ENCODE measurements at regions not wholly inside any gene's neighbourhood (a gene's known extent, or its start where the extent isn't known, plus 50 kb on each side); places are given as distances from the start of the nearest gene placed in this dataset.

DNA sequence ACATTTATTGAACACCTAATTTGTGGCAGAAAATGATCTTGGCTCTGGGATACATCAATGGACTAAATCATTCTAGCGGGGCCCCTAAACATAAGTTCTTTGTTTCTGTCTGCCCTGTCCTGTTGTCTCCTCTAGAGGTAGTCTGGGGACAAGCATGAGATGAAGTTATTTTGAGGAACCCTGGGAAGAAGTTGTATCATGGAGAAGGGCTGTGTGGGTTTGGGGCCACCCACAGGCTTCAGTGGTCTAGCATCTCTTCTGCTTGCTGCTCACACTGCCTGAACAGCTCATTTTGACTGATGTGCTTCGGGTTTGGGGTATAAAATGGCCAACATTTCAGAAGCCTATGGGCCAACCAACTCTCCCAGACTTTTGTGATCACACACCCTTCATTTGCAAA, 50.3 kb upstream of the OSBPL11 start:
- no peak for TF ChIP-seq CTCF (IDR thresholded peaks at IDR 0.05; ENCODE audit: low read depth, low read length, missing control alignments)
- in situ Hi-C loops (cut with HindIII; ENCODE audit: low sequenced_read_pairs) = no loop called here
- no peak overlapping the region for H3K4me3 ChIP-seq (ENCODE audit: low read depth, low read length)
- no peak for DNase-seq (ENCODE audit: low read depth)

DNA sequence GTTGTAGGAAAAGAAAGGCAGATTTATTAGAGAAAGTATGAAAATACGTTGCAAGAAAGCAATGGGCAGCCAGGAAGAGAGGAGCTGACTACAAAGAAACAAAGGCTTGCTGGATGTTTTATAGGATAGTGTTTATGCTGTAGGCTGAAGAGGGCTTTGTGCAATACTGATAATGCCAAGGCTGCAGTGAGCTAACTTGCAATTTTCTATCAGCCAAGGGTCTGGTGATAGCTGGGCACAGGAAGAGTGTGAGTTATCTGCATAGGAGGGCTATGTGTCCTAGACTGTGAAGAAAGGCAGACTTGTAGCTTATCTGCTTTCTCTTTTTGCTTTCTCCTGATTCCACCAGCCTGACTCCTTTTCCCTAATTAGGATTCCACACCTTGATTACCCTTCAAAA, 51.3 kb upstream of the OSBPL11 start:
- in situ Hi-C loops (cut with HindIII; ENCODE audit: low sequenced_read_pairs) = no loop called here
- no peak overlapping the region for H3K4me3 ChIP-seq (ENCODE audit: low read depth, low read length)
- no peak for DNase-seq (ENCODE audit: low read depth)

GRCh38 chr3:125647318-125648014, 52.2 kb upstream of the OSBPL11 start:
- in situ Hi-C loops (cut with HindIII; ENCODE audit: low sequenced_read_pairs) = no loop called here
- no peak for DNase-seq (ENCODE audit: low read depth)
- H3K4me3 ChIP-seq (ENCODE audit: low read depth, low read length) = no peak overlapping the region
- TF ChIP-seq CTCF (IDR thresholded peaks at IDR 0.05; ENCODE audit: low read depth, low read length, missing control alignments) = no peak

More for the DNA sequence above, 51.3 kb upstream of the OSBPL11 start:
- TF ChIP-seq CTCF (IDR thresholded peaks at IDR 0.05; ENCODE audit: low read depth, low read length, missing control alignments) = no peak

DNA sequence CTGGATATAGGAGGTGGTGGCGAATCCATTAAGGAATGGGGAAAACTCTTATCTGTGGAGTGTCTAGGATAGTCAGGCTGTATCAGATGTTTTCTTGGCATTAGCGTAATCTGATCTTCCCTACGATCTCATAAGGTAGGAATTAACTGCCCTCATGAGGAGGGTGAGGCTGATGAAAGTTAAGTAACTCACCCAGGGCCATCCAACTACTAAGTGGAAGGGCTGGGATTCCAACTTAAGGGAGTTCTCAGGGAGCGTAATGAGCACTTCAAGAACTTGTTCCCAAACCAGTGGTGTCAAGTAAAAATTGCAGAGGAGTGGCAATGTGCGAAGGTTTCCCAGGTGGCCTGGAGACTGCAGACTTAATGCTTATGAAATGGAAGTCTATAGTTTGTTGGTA, 55.9 kb upstream of the OSBPL11 start:
- no peak for DNase-seq (ENCODE audit: low read depth)
- in situ Hi-C loops (cut with HindIII; ENCODE audit: low sequenced_read_pairs) = no loop called here
- no peak overlapping the region for H3K4me3 ChIP-seq (ENCODE audit: low read depth, low read length)
- no peak for TF ChIP-seq CTCF (IDR thresholded peaks at IDR 0.05; ENCODE audit: low read depth, low read length, missing control alignments)

DNA sequence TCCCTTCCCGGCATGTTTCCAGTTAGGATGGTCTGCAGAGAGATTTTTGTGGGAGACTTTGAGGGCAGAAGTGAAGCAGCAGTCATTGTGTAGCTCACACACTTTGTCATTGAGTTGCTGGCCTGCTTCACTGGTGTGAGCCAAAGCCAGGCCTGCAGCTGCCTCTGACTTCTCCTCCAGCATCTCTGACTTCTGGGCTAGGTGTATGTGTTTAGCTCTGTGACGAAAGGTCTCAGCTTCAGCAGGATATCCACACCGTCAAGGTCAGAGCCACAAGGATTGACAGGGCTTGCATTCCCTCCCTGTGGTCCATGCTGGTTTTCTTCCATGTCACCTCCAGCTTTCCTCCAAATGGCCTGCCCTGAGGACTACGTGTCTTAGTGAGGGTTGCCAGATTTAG, 57.1 kb upstream of the OSBPL11 start:
- in situ Hi-C loops (cut with HindIII; ENCODE audit: low sequenced_read_pairs) = no loop called here
- no peak overlapping the region for H3K4me3 ChIP-seq (ENCODE audit: low read depth, low read length)
- DNase-seq (ENCODE audit: low read depth) = no peak
- no peak for TF ChIP-seq CTCF (IDR thresholded peaks at IDR 0.05; ENCODE audit: low read depth, low read length, missing control alignments)

DNA sequence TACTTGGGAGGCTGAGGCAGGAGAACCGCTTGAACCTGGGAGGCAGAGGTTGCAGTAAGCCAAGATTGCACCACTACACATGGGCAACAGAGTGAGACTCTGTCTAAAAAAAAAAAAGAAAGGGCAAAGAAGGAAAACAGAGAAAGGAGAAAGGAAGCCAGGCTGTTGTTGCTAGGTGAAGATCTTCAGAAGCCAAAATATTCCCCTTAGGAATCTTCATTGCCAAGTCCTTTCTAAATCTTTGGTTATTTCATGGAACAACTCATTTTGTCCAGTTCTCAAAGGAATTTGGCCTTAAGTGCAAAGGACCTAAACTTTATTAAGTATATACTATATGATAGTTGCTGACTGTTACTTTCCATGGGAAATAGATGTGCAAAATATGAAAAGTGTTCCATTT, 59.2 kb upstream of the OSBPL11 start:
- H3K4me3 ChIP-seq (ENCODE audit: low read depth, low read length) = no peak overlapping the region
- DNase-seq (ENCODE audit: low read depth) = no peak
- no peak for TF ChIP-seq CTCF (IDR thresholded peaks at IDR 0.05; ENCODE audit: low read depth, low read length, missing control alignments)
- in situ Hi-C loops (cut with HindIII; ENCODE audit: low sequenced_read_pairs) = no loop called here

Measured in astrocyte of the cerebellum (primary cell).